HuH-7.5 (cell line): ENCODE measurements at regions not wholly inside any gene's neighbourhood (a gene's known extent, or its start where the extent isn't known, plus 50 kb on each side); places are given as distances from the start of the nearest gene placed in this dataset.

Experiments used
- DNase-seq: peaks from one replicate; pipeline ENCODE4 v3.0.0; 2011; ENCODE audit warnings: low spot score

DNA sequence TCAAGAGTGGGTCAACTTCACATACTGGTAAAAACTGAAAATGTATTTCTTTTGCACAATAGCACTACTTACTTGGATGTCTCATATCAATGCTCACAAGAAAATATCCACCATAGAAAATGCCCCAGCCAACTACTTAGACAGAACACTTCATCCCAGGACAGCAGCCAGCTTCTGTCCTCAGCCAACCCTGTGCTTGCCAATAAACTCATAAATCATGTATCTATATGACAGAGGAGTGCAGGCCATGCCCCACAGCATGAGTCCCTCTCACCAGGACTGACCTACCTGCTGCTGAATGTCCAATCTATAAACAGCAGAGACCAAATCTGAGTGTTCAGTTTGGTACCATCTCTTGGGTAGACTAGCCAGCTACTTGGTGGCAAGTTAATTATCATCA is 179.3 kb downstream of the OMA1 start:
- no peak for DNase-seq

DNA sequence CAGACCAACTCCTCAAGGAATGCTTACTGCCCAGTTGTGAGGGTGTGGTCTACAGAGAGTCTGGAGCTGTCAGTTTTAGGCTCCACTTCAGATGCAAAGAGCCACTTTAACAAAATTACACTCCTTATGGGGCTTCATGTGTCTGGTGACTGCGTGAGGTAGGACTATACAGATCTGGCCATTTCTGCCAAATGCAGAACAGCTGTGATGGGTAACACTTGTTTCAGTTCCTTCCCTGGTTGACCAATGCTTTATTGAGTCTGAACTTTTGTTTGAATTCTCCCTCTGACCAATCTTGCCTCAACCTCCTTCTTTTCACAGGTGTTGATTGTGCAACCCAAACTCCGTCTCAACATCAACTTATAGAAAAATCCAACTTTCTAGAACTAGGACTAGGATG is 181.2 kb downstream of the OMA1 start:
- DNase-seq = no peak

DNA sequence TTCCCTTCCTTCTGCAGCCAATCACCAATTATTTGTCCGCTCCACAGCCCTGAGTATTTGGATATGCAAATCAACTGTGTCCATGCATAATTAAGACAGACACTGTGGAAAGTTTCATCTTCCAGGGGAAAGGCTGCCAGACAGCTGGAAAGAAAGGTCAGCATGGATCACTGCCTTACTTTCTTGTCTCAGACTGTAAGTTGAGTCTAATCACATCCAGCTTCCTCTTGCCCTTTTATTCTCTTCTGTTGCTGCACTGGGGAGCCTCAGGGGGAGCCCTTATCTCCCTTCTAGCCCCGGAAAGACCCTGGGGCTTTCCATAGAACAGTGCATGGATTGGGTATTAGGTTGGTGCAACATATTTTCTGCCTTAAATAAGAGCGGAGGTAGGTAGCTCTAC is 182.9 kb downstream of the OMA1 start:
- no peak for DNase-seq

DNA sequence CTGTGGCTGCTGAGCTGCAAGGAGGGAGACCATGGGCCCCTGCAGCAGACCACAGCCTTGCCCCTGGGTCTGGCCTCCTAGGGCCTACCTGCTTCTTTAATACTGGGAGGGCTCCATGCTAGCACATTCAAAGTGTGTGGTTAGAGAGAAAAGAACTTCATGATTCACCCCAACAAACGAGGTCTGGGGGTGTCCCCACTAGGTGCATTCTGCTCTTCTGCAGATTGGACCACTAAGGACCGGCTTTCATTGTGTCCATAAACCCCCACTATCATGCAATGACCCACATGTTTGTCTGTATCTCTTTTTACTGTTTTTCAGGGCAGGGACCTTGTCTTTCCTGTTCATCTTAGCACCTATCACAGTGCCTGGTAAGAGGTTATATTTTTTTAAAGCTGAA is 185.4 kb downstream of the OMA1 start:
- DNase-seq = no peak

- no peak for DNase-seq
Measured at GRCh38 chr1:58358346-58358745, 188.2 kb downstream of the OMA1 start.

GRCh38 chr1:58356402-58356801 is 190.1 kb downstream of the OMA1 start:
- no peak for DNase-seq

DNA sequence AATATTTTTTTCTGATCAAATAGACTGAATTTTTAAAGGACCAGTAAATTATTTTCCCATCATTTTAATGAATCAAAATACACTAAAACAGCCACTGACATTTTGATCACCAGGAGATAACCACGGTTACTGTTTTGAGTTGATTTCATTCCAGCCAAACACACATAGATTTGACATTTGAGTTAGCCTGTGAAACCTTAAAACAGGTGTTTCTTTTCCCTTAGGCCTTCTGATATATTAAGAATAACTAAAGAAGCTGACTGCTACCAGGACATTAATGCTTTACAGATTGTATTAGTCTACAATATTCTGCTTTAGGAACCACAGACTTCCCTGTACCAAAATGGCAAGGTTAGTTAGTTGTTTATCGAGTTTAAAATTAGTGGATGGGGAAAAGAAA is 193.4 kb downstream of the OMA1 start:
- DNase-seq = no peak

DNA sequence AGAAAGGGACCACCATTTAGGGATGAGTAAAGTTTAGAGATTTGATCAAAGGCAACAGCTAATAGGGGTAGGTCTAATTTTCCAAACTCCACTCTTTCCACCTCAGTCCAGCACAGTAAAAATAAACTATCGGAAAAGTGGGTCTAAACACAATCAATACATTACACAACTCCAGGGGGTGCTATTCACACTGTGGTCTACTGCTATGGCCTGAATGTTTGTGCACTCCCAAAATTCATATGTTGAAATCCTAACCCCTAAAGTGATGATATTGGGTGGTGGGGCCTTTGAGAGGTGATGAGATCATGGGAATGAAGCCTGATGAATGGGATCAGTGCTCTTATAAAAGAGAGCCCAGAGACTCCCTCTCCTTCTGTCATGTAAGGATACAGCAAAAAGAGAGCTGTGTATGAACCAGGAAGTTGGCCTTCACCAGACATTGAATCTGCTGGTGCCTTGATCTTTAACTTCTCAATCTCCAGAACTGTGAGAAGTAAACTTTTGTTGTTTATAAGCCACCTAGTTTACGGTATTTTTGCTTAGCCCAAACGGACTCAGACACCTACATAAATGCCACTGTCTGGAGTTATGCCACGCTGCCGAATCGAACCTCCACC is 193.9 kb downstream of the OMA1 start:
- no peak for DNase-seq

DNA sequence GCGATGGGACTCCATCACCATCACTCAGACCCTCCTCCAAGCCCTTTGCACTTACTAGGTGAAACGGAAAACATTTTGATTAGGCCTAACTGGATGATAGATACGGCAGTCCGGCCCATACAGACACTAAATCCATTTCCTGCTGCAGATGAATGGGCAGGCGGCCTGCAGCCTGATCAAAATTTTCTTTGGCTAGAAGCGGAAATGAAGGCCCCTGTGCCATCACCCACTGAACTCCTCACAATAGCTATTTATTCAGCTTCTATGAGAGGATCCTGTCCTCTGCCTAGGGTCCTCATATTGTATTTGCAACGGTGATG is 200.5 kb downstream of the OMA1 start:
- DNase-seq = no peak

DNA sequence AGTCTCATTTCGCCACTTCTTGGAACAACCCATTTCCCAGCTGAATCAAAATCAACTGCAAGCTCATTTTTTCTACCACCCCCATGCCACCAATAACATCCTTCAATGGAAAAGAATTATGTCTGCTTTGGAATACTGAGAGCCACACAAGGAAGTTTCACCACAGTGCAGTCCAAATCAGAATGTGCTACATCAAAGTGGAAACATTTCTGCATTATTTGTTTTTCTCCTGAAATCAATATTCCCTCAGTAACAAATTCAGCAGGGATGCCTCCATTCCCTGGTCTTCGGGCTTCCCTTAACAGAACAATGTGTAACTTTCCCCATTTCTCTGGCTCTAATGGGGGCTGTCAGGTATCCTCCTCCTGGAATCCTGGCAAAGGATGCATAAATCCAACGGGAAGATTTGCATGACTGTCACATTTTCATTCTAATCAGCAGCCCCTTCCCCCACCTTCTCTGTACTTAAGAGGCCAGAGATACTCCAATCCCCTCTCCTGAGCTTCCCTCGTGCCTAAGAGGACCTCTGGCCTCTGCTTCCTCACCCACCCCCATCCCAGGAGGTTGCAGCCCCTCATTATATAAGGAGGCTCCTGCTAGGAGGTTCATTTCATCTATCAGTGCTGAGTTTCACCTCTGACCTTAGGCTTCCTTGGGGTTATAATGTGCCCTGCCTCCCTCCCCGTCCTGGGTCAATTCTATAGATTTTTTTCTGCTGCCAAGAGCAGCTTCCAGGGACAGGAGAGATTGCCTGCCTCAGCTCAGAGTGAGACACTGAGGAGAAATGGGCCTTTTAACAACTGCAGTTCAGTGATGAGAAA is 201.1 kb downstream of the OMA1 start:
- no peak for DNase-seq

DNA sequence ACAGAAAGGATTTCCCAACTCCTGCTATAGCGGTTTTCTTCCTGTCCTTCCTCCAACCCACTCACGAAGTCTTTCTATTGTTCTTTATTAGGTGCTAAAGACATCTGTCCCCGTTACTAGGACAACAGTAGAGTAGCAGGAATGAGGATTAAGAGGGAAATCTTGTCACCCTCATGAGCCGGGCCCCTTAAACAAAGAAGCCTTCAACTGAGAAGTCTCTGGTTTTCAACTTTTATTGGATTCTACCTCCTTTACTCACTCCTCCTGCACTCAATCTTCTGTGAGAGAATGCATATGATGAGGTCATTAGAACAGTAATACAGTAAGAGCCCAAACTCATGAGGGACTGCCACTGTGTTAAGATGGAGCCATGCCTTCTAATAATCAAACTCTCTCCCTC is 206.3 kb downstream of the OMA1 start:
- no peak for DNase-seq

GRCh38 chr1:58338081-58338480 is 208.4 kb downstream of the OMA1 start:
- DNase-seq = no peak

DNA sequence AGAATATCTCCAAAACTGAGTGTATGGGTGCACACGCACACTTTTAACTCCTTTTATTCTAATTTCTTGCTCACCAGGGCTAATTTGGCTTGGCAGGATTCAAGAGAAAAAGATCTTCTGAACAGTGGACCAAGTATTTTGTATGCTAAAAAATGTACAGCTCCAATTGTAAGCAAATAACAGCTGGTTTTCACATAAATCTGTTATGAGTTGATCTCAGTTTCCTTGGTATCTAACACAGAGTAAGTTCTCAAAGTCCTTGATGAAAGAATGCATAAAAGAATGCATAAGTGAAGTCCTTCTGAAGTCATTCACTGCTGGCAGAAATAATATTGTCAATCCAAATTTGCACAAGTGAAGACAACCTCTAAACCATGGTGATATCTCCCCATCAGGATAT is 213.0 kb downstream of the OMA1 start:
- DNase-seq = no peak

- DNase-seq = no peak
Measured at GRCh38 chr1:58331156-58331555, 215.4 kb downstream of the OMA1 start.

DNA sequence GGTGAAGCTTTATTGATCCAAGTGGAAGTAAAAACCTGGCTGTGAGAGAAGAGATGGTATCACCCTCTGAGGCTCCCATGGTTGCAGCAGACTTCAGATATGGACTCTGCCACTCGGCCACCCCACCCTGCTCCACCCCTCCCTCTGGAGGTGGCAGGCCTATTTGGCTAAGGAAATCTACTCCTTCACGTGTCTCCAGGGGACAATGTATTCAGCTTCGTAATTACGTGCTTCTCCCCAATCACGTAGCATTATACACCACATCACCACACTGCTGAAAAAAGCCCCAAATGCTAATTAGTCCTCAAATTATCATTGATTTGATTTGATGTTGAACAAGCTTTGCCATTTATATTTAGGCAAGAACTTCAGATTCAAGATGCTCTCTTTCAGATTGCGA is 220.7 kb downstream of the OMA1 start:
- DNase-seq = no peak

GRCh38 chr1:58324558-58324957 is 222.0 kb downstream of the OMA1 start:
- DNase-seq = no peak

- DNase-seq = no peak
Measured at GRCh38 chr1:58318157-58319005, 228.1 kb downstream of the OMA1 start.

GRCh38 chr1:58317694-58318093 is 228.8 kb downstream of the OMA1 start:
- no peak for DNase-seq

- DNase-seq = no peak
Measured at GRCh38 chr1:58317086-58317485, 229.4 kb downstream of the OMA1 start.

- DNase-seq = no peak
Measured at GRCh38 chr1:58316141-58316540, 230.4 kb downstream of the OMA1 start.

DNA sequence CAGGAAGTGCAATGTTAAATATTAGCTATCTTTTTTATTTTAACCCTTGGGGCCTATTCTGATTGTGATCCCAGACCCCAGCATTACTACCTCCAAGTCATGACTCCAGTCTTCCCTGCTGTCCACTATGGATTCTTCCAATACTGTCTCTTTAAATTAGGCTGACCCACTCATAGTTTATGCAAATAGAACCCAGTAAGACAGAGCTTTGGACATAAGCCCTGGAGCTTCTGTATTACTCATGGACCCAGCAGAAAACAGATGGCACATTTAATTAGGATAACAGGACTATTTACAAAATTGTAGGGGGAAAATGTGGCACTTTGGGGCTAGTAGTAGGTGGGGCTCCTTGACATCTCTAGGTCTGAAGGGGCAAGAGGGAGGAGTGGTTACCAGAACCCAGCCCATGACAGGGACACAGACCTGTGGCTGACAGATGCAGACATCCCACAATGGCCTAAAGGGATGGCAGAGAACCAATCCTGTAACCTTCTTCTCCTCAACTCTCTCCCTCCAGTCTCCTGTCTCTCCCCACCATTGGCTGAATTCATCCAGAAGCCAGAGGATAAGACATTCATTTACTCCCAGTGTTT is 233.5 kb downstream of the OMA1 start:
- no peak for DNase-seq

- no peak for DNase-seq
Measured at GRCh38 chr1:58312461-58312860, 234.1 kb downstream of the OMA1 start.

DNA sequence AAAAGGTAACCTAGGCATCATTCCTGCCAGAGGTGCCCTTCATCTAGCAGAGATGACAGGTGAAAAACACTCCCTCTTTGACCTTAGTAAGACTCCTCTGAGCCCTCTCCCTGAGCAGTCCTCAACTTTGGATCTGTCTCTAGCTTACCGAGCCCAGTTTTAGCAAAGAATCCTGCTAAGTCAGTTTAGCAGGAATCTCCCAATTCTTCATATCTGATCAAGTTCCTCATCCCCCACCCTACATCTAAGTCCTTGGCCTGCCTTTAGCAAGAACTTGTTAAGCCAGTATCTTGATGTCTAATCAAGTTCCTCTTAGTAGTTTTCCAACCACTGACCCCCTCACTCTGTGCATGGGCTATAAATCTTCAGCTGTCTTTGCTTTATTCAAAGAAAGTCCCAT is 235.6 kb downstream of the OMA1 start:
- DNase-seq = no peak
